Caco-2 (cell line): ENCODE measurements at regions not wholly inside any gene's neighbourhood (a gene's known extent, or its start where the extent isn't known, plus 50 kb on each side); places are given as distances from the start of the nearest gene placed in this dataset.

Experiments
- BruUV-seq: library from RNA; stranded (reverse); fragments of 400-500 nt; replicated peaks from 2 replicates; lab custom pipeline; 2021; lab: Mats Ljungman, UMichigan
- CTCF ChIA-PET: fragments of 300-600 bp; sonication (Branson Sonifier 250); formaldehyde crosslinking; loops from one replicate; lab custom pipeline; 2022; ENCODE audit warnings: antibody characterized with exemption; lab: Charles Lee
- POLR2A ChIA-PET: fragments of 300-600 bp; sonication (Branson Sonifier 250); formaldehyde crosslinking; loops from one replicate; lab custom pipeline; 2022; ENCODE audit warnings: antibody characterized with exemption; lab: Charles Lee
- DNase-seq, 2 experiments: peaks; one replicate each; pipeline versions ENCODE4 v3.0.0 to v3.0.0-alpha.2; 2020 to 2022
- H3K27me3 ChIP-seq: replicated peaks from 2 replicates; pipeline ENCODE4 v1.6.0; 2011; ENCODE audit warnings: low read length; ENCODE audit not compliant: control insufficient read depth, insufficient read depth
- H3K36me3 ChIP-seq: 2 replicates; pipeline ENCODE4 v1.5.1; 2011; ENCODE audit warnings: low read length; ENCODE audit not compliant: control insufficient read depth, insufficient read depth
- H3K4me1 ChIP-seq: fragments of 250-450 bp; sonication (Bioruptor Pico); 2 replicates; pipeline ENCODE4 v1.5.1; 2020; ENCODE audit warnings: mild to moderate bottlenecking
- H3K4me3 ChIP-seq: 2 replicates; pipeline ENCODE4 v1.5.1; 2011; ENCODE audit warnings: low read depth, mild to moderate bottlenecking, control low read depth, low read length
- H3K9me3 ChIP-seq: fragments of 250-450 bp; sonication (Bioruptor Pico); 2 replicates; pipeline ENCODE4 v1.5.1; 2020; ENCODE audit warnings: mild to moderate bottlenecking, moderate library complexity
- H3K27ac Mint-ChIP-seq: one replicate; pipeline ENCODE4 v1.8.0; 2022; ENCODE audit warnings: mixed read lengths; ENCODE audit not compliant: unreplicated experiment
- H3K27me3 Mint-ChIP-seq: one replicate; pipeline ENCODE4 v1.8.0; 2022; ENCODE audit warnings: mixed read lengths; ENCODE audit not compliant: insufficient read depth, unreplicated experiment
- H3K36me3 Mint-ChIP-seq: one replicate; pipeline ENCODE4 v1.8.0; 2022; ENCODE audit warnings: mild to moderate bottlenecking, mixed read lengths; ENCODE audit not compliant: insufficient read depth, unreplicated experiment
- H3K4me1 Mint-ChIP-seq: one replicate; pipeline ENCODE4 v1.8.0; 2022; ENCODE audit warnings: low read depth, mixed read lengths; ENCODE audit not compliant: unreplicated experiment
- H3K4me3 Mint-ChIP-seq: one replicate; pipeline ENCODE4 v1.8.0; 2022; ENCODE audit warnings: mild to moderate bottlenecking, moderate library complexity, mixed read lengths; ENCODE audit not compliant: unreplicated experiment
- H3K9me3 Mint-ChIP-seq: one replicate; pipeline ENCODE4 v1.8.0; 2022; ENCODE audit warnings: mixed read lengths; ENCODE audit not compliant: unreplicated experiment
- intact Hi-C: fragments of 100-400 bp; cut with micrococcal nuclease; formaldehyde crosslinking; loops from one replicate; pipeline ENCODE4 v1.10.0; 2022; ENCODE audit not compliant: unreplicated experiment
- TF ChIP-seq, protein P1 (sequence below), 2 experiments: fragments of 200-600 bp in 1 of 2; IDR thresholded peaks; 1 replicate in 1 of 2; 2 replicates in 1 of 2; pipeline versions ENCODE4 v1.5.1 to v1.8.0; 2011 to 2022; ENCODE audit warnings: antibody characterized with exemption in 1 of 2, control low read depth in 1 of 2, inconsistent platforms in 1 of 2, low read depth in 1 of 2, low read length in 1 of 2, mild to moderate bottlenecking in 1 of 2, moderate library complexity in 1 of 2; ENCODE audit not compliant: insufficient read depth in 1 of 2, severe bottlenecking in 1 of 2, unreplicated experiment in 1 of 2

DNA sequence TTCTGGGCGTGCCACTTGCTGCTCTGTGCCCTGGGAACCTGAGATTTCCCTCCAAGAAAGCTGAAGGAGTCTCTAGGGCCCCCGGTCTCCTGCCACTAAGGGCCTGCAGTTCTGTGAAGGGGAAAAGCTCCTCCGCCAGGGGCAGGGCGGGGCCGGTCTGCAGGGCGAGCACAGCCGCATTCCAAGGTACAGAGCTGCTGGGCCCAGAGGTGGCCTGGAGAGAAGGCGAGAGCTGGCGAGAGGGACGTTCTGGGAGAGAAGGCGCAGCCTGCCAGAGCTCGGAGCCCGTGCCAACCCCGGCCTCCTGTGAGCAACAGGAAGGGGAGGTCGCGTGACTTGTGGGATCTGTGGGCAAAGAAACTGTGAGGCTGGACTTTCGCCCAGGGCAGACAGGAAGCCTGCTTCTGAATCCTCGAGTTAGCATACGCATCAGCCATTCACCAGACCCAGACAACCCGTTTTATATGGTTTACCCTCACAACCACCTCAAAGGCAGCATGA is 500.4 kb downstream of the SHQ1 start:
- no peaks in the 10 kb centered on the region for H3K27me3 Mint-ChIP-seq
- Histone ChIP-seq H3K36me3 (no peaks in the 10 kb centered on the region), H3K27me3 (no peaks in the 10 kb centered on the region), H3K4me1 (peaks cover 21% of the 10 kb centered on the region), H3K4me3 (no peak overlapping the region), H3K9me3 (no peaks in the 10 kb centered on the region)
- no peak overlapping the region for H3K27ac Mint-ChIP-seq
- peaks cover 7% of the 10 kb centered on the region for H3K4me1 Mint-ChIP-seq
- intact Hi-C loops = no loop called here
- TF ChIP-seq, protein P1, sequence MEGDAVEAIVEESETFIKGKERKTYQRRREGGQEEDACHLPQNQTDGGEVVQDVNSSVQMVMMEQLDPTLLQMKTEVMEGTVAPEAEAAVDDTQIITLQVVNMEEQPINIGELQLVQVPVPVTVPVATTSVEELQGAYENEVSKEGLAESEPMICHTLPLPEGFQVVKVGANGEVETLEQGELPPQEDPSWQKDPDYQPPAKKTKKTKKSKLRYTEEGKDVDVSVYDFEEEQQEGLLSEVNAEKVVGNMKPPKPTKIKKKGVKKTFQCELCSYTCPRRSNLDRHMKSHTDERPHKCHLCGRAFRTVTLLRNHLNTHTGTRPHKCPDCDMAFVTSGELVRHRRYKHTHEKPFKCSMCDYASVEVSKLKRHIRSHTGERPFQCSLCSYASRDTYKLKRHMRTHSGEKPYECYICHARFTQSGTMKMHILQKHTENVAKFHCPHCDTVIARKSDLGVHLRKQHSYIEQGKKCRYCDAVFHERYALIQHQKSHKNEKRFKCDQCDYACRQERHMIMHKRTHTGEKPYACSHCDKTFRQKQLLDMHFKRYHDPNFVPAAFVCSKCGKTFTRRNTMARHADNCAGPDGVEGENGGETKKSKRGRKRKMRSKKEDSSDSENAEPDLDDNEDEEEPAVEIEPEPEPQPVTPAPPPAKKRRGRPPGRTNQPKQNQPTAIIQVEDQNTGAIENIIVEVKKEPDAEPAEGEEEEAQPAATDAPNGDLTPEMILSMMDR (IDR thresholded peaks at IDR 0.05; ENCODE audit: insufficient read depth in 1 of 2, low read depth in 1 of 2, low read length in 1 of 2, severe bottlenecking in 1 of 2, unreplicated experiment in 1 of 2) = peak in 1 of 2 experiments; percentile 19
- CTCF ChIA-PET = interaction anchor here (0.6 kb wide), 1 partner anchor 465 kb away, joined by 3 read pairs; no protein-coding TSS in a partner anchor
- H3K4me3 Mint-ChIP-seq = no peak overlapping the region
- POLR2A ChIA-PET = no interaction called here
- H3K9me3 Mint-ChIP-seq = no peaks in the 10 kb centered on the region
- H3K36me3 Mint-ChIP-seq = no peaks in the 10 kb centered on the region
- no TSS peak for BruUV-seq
- peak; percentile 47 to 60 for DNase-seq

DNA sequence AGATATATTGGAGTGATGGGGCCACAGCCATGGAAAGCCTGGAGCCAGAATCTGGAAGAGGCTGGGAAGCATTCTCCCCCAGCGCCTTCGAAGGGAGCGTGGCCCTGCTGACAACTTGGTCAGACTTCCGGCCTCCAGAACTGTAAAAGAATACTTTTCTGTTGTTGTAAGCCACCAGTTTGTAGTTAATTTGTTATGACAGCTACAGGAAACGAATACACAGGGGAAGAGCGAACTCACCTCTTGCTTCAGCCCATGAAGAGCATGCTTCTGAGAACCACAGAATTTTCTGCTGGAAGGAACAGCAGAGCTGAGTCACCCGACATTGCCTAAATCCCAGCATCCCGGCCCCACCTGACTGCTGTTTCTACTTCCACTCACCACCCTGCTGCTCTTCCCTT is 501.7 kb downstream of the SHQ1 start:
- H3K27me3 Mint-ChIP-seq = no peaks in the 10 kb centered on the region
- H3K36me3 Mint-ChIP-seq = no peaks in the 10 kb centered on the region
- H3K27ac Mint-ChIP-seq = no peak overlapping the region
- CTCF ChIA-PET = no interaction called here
- TF ChIP-seq, protein P1 (IDR thresholded peaks at IDR 0.05; ENCODE audit: insufficient read depth in 1 of 2, low read depth in 1 of 2, low read length in 1 of 2, severe bottlenecking in 1 of 2, unreplicated experiment in 1 of 2) = no peak
- intact Hi-C loops = no loop called here
- H3K4me3 Mint-ChIP-seq = no peak overlapping the region
- Histone ChIP-seq H3K4me1 (peaks cover 10% of the 10 kb centered on the region), H3K27me3 (no peaks in the 10 kb centered on the region), H3K4me3 (no peak overlapping the region), H3K9me3 (no peaks in the 10 kb centered on the region), H3K36me3 (no peaks in the 10 kb centered on the region)
- no peaks in the 10 kb centered on the region for H3K4me1 Mint-ChIP-seq
- POLR2A ChIA-PET = no interaction called here
- BruUV-seq = no TSS peak
- no peak for DNase-seq
- no peaks in the 10 kb centered on the region for H3K9me3 Mint-ChIP-seq

DNA sequence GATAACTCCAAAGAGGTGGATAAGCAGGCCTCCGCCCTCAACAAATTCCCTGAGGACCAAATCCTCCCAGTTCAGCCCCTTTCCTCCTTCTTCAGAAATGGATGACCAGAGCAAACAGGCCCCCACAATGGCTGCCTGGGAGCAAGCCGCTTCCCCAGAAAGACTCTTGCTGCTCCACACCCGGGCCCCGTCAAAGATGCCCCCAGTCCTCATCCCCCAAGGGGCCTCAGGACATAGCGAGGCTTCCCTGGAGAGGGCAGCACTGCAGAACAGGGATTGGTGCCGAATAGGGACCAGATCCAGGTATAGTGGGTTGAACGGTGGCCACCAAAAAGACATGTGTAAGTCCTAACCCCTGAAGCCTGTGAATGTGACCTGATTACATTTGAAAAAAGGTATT is 502.3 kb downstream of the SHQ1 start:
- no peaks in the 10 kb centered on the region for H3K9me3 Mint-ChIP-seq
- TF ChIP-seq, protein P1 (IDR thresholded peaks at IDR 0.05; ENCODE audit: insufficient read depth in 1 of 2, low read depth in 1 of 2, low read length in 1 of 2, severe bottlenecking in 1 of 2, unreplicated experiment in 1 of 2) = no peak
- no peaks in the 10 kb centered on the region for H3K4me1 Mint-ChIP-seq
- H3K36me3 ChIP-seq = no peaks in the 10 kb centered on the region
- no peaks in the 10 kb centered on the region for H3K27me3 Mint-ChIP-seq
- H3K4me3 Mint-ChIP-seq = no peak overlapping the region
- H3K4me3 ChIP-seq = no peak overlapping the region
- no peak for DNase-seq
- H3K9me3 ChIP-seq = no peaks in the 10 kb centered on the region
- peak overlapping the region; percentile 24 for H3K27ac Mint-ChIP-seq
- CTCF ChIA-PET = no interaction called here
- peaks cover 10% of the 10 kb centered on the region for H3K4me1 ChIP-seq
- BruUV-seq = no TSS peak
- POLR2A ChIA-PET = no interaction called here
- H3K27me3 ChIP-seq = no peaks in the 10 kb centered on the region
- H3K36me3 Mint-ChIP-seq = no peaks in the 10 kb centered on the region
- intact Hi-C loops = no loop called here
